ENCODE measurements at regions not wholly inside any gene's neighbourhood (a gene's known extent, or its start where the extent isn't known, plus 50 kb on each side); places are given as distances from the start of the nearest gene placed in this dataset.

DNA sequence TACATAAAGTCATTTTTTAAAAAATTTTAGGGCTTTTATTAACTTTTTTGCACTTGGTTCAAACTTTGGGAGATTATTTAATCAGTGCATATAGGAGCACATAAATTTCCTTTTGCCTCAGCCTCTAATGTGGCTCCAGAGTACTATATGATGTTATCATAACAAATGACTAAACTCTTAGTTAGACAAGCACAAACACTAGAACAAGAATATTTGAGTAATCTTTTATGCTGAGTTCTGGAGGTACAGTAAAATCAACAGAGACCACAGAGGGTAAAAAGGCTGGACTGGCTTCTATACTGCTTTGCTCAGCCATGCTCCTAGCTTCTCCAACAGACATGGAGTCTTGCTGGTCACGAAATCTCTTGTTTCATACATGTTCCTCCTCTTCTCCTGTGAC is 52.5 kb upstream of the SGCD start:
- no peaks in the 10 kb centered on the region for H3K27me3 Mint-ChIP-seq
- DNase-seq, result no peak

More for the DNA sequence above, 52.5 kb upstream of the SGCD start:
- H3K4me3 Mint-ChIP-seq, result no peak overlapping the region
- no peak for ATAC-seq
- no peaks in the 10 kb centered on the region for H3K4me1 Mint-ChIP-seq
- peaks cover 6 to 8% of the 10 kb centered on the region in 2 donors for H3K9me3 Mint-ChIP-seq
- H3K27ac Mint-ChIP-seq, result no peak overlapping the region

Data from stimulated activated naive CD8-positive, alpha-beta T cell treated with anti-CD3 and anti-CD28 coated beads, Interleukin-15, amount 100 ng/mL, for 72 hours (primary cell).